ENCODE measurements at regions not wholly inside any gene's neighbourhood (a gene's known extent, or its start where the extent isn't known, plus 50 kb on each side); places are given as distances from the start of the nearest gene placed in this dataset.

- no peak for TF ChIP-seq EZH2 (IDR thresholded peaks at IDR 0.05; ENCODE audit: borderline replicate concordance, insufficient read depth, low read depth, low read length, poor library complexity, severe bottlenecking)
- no peak overlapping the region for H3K27ac Mint-ChIP-seq
- Histone ChIP-seq H3K36me3 (replicated peaks in 1 of 2; ENCODE audit: control extremely low read depth in 1 of 2, control insufficient read depth in 1 of 2, extremely low read depth in 1 of 2, insufficient read depth in 2 of 2, low read length in 1 of 2) (no peaks in the 10 kb centered on the region), H3K27me3 (replicated peaks in 1 of 4; ENCODE audit: control extremely low read depth in 1 of 4, control insufficient read depth in 3 of 4, insufficient read depth in 4 of 4, low read length in 3 of 4) (peaks cover 0 to 2% (median 0%) of the 10 kb centered on the region in 4 experiments), H3K79me2 (ENCODE audit: control insufficient read depth, insufficient read depth, low read length) (no peaks in the 10 kb centered on the region), H3K4me1 (ENCODE audit: control insufficient read depth in 2 of 2, insufficient read depth in 2 of 2, low read length in 2 of 2) (no peaks in the 10 kb centered on the region), H4K20me1 (ENCODE audit: control insufficient read depth, insufficient read depth, low read length, poor library complexity, severe bottlenecking) (no peaks in the 10 kb centered on the region), H3K4me3 (ENCODE audit: control extremely low read depth in 1 of 5, extremely low read depth in 1 of 5, insufficient read depth in 1 of 5, low read depth in 2 of 5, low read length in 4 of 5) (no peak overlapping the region), H3K4me2 (replicated peaks; ENCODE audit: low read depth, low read length, poor library complexity, severe bottlenecking) (no peak overlapping the region), H3K9ac (ENCODE audit: low read length) (no peak overlapping the region), H2AFZ (ENCODE audit: insufficient read depth, low read depth, low read length, poor library complexity, severe bottlenecking) (no peak overlapping the region), H3K9me3 (ENCODE audit: control extremely low read depth in 1 of 3, control insufficient read depth in 2 of 3, insufficient read depth in 1 of 3, low read length in 2 of 3) (no peaks in the 10 kb centered on the region), H3K27ac (ENCODE audit: low read length in 2 of 2) (no peak overlapping the region)
- intact Hi-C loops (cut with micrococcal nuclease): no loop called here
- H3K4me1 Mint-ChIP-seq: no peaks in the 10 kb centered on the region
- H3K27me3 Mint-ChIP-seq: peaks cover 5% of the 10 kb centered on the region
- no peak overlapping the region for H3K4me3 Mint-ChIP-seq
- CTCF ChIA-PET: no interaction called here
- H3K9me3 Mint-ChIP-seq (ENCODE audit: insufficient read depth): no peaks in the 10 kb centered on the region
- POLR2A ChIA-PET: no interaction called here
- no peak for ATAC-seq (ENCODE audit: low read depth)
- no peak for DNase-seq
- WGBS (ENCODE audit: insufficient coverage): 88% methylated on average over 8 of the region's 8 CpGs
These were observed 64.4 kb upstream of the TPM1 start for GRCh38 chr15:62977952-62978811.

GRCh38 chr15:62979252-62979651 lies 63.3 kb upstream of the TPM1 start:
- Histone ChIP-seq H2AFZ (ENCODE audit: insufficient read depth, low read depth, low read length, poor library complexity, severe bottlenecking) (no peak overlapping the region), H3K27ac (ENCODE audit: low read length in 2 of 2) (no peak overlapping the region), H3K36me3 (replicated peaks in 1 of 2; ENCODE audit: control extremely low read depth in 1 of 2, control insufficient read depth in 1 of 2, extremely low read depth in 1 of 2, insufficient read depth in 2 of 2, low read length in 1 of 2) (no peaks in the 10 kb centered on the region), H4K20me1 (ENCODE audit: control insufficient read depth, insufficient read depth, low read length, poor library complexity, severe bottlenecking) (no peaks in the 10 kb centered on the region), H3K9ac (ENCODE audit: low read length) (no peak overlapping the region), H3K27me3 (replicated peaks in 1 of 4; ENCODE audit: control extremely low read depth in 1 of 4, control insufficient read depth in 3 of 4, insufficient read depth in 4 of 4, low read length in 3 of 4) (peaks cover 0 to 2% (median 0%) of the 10 kb centered on the region in 4 experiments), H3K79me2 (ENCODE audit: control insufficient read depth, insufficient read depth, low read length) (no peaks in the 10 kb centered on the region), H3K4me2 (replicated peaks; ENCODE audit: low read depth, low read length, poor library complexity, severe bottlenecking) (no peak overlapping the region), H3K4me1 (ENCODE audit: control insufficient read depth in 2 of 2, insufficient read depth in 2 of 2, low read length in 2 of 2) (no peaks in the 10 kb centered on the region), H3K9me3 (ENCODE audit: control extremely low read depth in 1 of 3, control insufficient read depth in 2 of 3, insufficient read depth in 1 of 3, low read length in 2 of 3) (no peaks in the 10 kb centered on the region), H3K4me3 (ENCODE audit: control extremely low read depth in 1 of 5, extremely low read depth in 1 of 5, insufficient read depth in 1 of 5, low read depth in 2 of 5, low read length in 4 of 5) (no peak overlapping the region)
- Mint-ChIP-seq H3K4me3 (no peak overlapping the region), H3K9me3 (ENCODE audit: insufficient read depth) (no peaks in the 10 kb centered on the region), H3K27me3 (peaks cover 11% of the 10 kb centered on the region), H3K27ac (no peak overlapping the region), H3K4me1 (no peaks in the 10 kb centered on the region)
- no peak for ATAC-seq (ENCODE audit: low read depth)
- WGBS (ENCODE audit: insufficient coverage): no CpG with 5 or more reads among the region's 1 CpG
- DNase-seq: no peak
- intact Hi-C loops (cut with micrococcal nuclease): no loop called here
- no peak for TF ChIP-seq EZH2 (IDR thresholded peaks at IDR 0.05; ENCODE audit: borderline replicate concordance, insufficient read depth, low read depth, low read length, poor library complexity, severe bottlenecking)
- no peak for TF ChIP-seq CTCF (IDR thresholded peaks at IDR 0.05)
- CTCF ChIA-PET: no interaction called here
- POLR2A ChIA-PET: no interaction called here

Data from B cell (primary cell).